ENCODE measurements at regions not wholly inside any gene's neighbourhood (a gene's known extent, or its start where the extent isn't known, plus 50 kb on each side); places are given as distances from the start of the nearest gene placed in this dataset.

- no peak for TF ChIP-seq CTCF (conservative IDR thresholded peaks at IDR 0.05)
- TF ChIP-seq EZH2 (IDR thresholded peaks at IDR 0.05; ENCODE audit: low read depth): no peak
Observed at GRCh38 chr12:88844426-88844825, 264.2 kb upstream of the KITLG start.
